Astrocyte (in vitro differentiated cells and primary cell): ENCODE measurements at regions not wholly inside any gene's neighbourhood (a gene's known extent, or its start where the extent isn't known, plus 50 kb on each side); places are given as distances from the start of the nearest gene placed in this dataset.

Experiments
- DNase-seq: peaks from one replicate; pipeline ENCODE4 v3.0.0-alpha.2; 2010; ENCODE audit warnings: low read depth
- FAIRE-seq: peaks from 2 replicates; lab custom pipeline; 2011; peaks lifted over from hg19 to GRCh38; lab: Jason Lieb, UNC
- H2AFZ ChIP-seq: 2 replicates; pipeline ENCODE4 v1.6.0; 2012; ENCODE audit warnings: low read depth, low read length, inconsistent platforms
- H3K27ac ChIP-seq: 2 replicates; pipeline ENCODE4 v1.5.1; 2011; ENCODE audit warnings: low read depth, low read length, inconsistent platforms
- H3K27me3 ChIP-seq: 2 replicates; pipeline ENCODE4 v1.6.0; 2011; ENCODE audit warnings: low read length, inconsistent platforms; ENCODE audit not compliant: insufficient read depth
- H3K36me3 ChIP-seq: 2 replicates; pipeline ENCODE4 v1.5.1; 2011; ENCODE audit warnings: low read length, inconsistent platforms; ENCODE audit not compliant: insufficient read depth
- H3K4me1 ChIP-seq: 2 replicates; pipeline ENCODE4 v1.5.1; 2011; ENCODE audit warnings: low read length, inconsistent platforms; ENCODE audit not compliant: insufficient read depth
- H3K4me2 ChIP-seq: 2 replicates; pipeline ENCODE4 v1.6.0; 2012; ENCODE audit warnings: low read length, inconsistent platforms
- H3K4me3 ChIP-seq: 2 replicates; pipeline ENCODE4 v1.5.1; 2011; ENCODE audit warnings: low read depth, mild to moderate bottlenecking, low read length, inconsistent platforms; ENCODE audit not compliant: insufficient read depth
- H3K79me2 ChIP-seq: 2 replicates; pipeline ENCODE4 v1.6.0; 2012; ENCODE audit warnings: mild to moderate bottlenecking, low read length, inconsistent platforms; ENCODE audit not compliant: insufficient read depth
- H3K9ac ChIP-seq: 2 replicates; pipeline ENCODE4 v1.6.0; 2012; ENCODE audit warnings: mild to moderate bottlenecking, low read length, inconsistent platforms
- H3K9me3 ChIP-seq: 2 replicates; pipeline ENCODE4 v1.5.1; 2012; ENCODE audit warnings: low read depth, mild to moderate bottlenecking, low read length, inconsistent platforms; ENCODE audit not compliant: insufficient read depth
- H4K20me1 ChIP-seq: 2 replicates; pipeline ENCODE4 v1.6.0; 2012; ENCODE audit warnings: low read length, inconsistent platforms; ENCODE audit not compliant: insufficient read depth
- H3K27ac Mint-ChIP-seq: one replicate; pipeline ENCODE4 v1.8.0; 2021; ENCODE audit warnings: mild to moderate bottlenecking, mixed read lengths; ENCODE audit not compliant: unreplicated experiment
- H3K27me3 Mint-ChIP-seq: one replicate; pipeline ENCODE4 v1.8.0; 2021; ENCODE audit warnings: low read depth, mixed read lengths; ENCODE audit not compliant: unreplicated experiment
- H3K36me3 Mint-ChIP-seq: one replicate; pipeline ENCODE4 v1.8.0; 2021; ENCODE audit warnings: low read depth, mixed read lengths; ENCODE audit not compliant: unreplicated experiment
- H3K4me1 Mint-ChIP-seq: one replicate; pipeline ENCODE4 v1.8.0; 2021; ENCODE audit warnings: low read depth, mixed read lengths; ENCODE audit not compliant: unreplicated experiment
- H3K4me3 Mint-ChIP-seq: one replicate; pipeline ENCODE4 v1.8.0; 2021; ENCODE audit warnings: mild to moderate bottlenecking, moderate library complexity, mixed read lengths; ENCODE audit not compliant: unreplicated experiment
- H3K9me3 Mint-ChIP-seq: one replicate; pipeline ENCODE4 v1.8.0; 2021; ENCODE audit warnings: mild to moderate bottlenecking, mixed read lengths; ENCODE audit not compliant: unreplicated experiment
- CTCF ChIP-seq: IDR thresholded peaks from 2 replicates; pipeline ENCODE4 v1.5.1; 2011; ENCODE audit warnings: low read depth, mild to moderate bottlenecking, inconsistent platforms, low read length, moderate library complexity; ENCODE audit not compliant: insufficient read depth
- EZH2 ChIP-seq: IDR thresholded peaks from 2 replicates; pipeline ENCODE4 v1.6.1; 2012; ENCODE audit warnings: mild to moderate bottlenecking, low read length, inconsistent platforms; ENCODE audit not compliant: insufficient read depth

- no peak overlapping the region for H2AFZ ChIP-seq
- no peak overlapping the region for H3K4me3 Mint-ChIP-seq
- H3K36me3 Mint-ChIP-seq: no peaks in the 10 kb centered on the region
- H3K9me3 Mint-ChIP-seq: peaks cover 2% of the 10 kb centered on the region
- no peak overlapping the region for H3K27ac ChIP-seq
- DNase-seq: no peak
- H3K4me2 ChIP-seq: no peak overlapping the region
- no peak overlapping the region for H3K9ac ChIP-seq
- H3K27me3 ChIP-seq: no peaks in the 10 kb centered on the region
- no peaks in the 10 kb centered on the region for H3K27me3 Mint-ChIP-seq
- H3K4me1 ChIP-seq: no peaks in the 10 kb centered on the region
- H3K27ac Mint-ChIP-seq: no peak overlapping the region
- no peak for TF ChIP-seq CTCF
- TF ChIP-seq EZH2: no peak
- H3K4me3 ChIP-seq: no peak overlapping the region
- H3K79me2 ChIP-seq: no peaks in the 10 kb centered on the region
- no peaks in the 10 kb centered on the region for H3K36me3 ChIP-seq
- no peaks in the 10 kb centered on the region for H3K9me3 ChIP-seq
- H3K4me1 Mint-ChIP-seq: peaks cover 5% of the 10 kb centered on the region
- H4K20me1 ChIP-seq: no peaks in the 10 kb centered on the region
- FAIRE-seq: no peak
Measured at GRCh38 chr18:73431620-73432019, 563.8 kb upstream of the NETO1 start.

GRCh38 chr18:73421010-73421409 is 553.2 kb upstream of the NETO1 start:
- Mint-ChIP-seq H3K4me3 (no peak overlapping the region), H3K4me1 (no peaks in the 10 kb centered on the region), H3K27ac (no peak overlapping the region), H3K9me3 (no peaks in the 10 kb centered on the region), H3K27me3 (no peaks in the 10 kb centered on the region), H3K36me3 (no peaks in the 10 kb centered on the region)
- Histone ChIP-seq H3K4me3 (no peak overlapping the region), H3K27me3 (no peaks in the 10 kb centered on the region), H3K27ac (no peak overlapping the region), H3K4me1 (no peaks in the 10 kb centered on the region), H3K36me3 (no peaks in the 10 kb centered on the region), H3K9ac (no peak overlapping the region), H4K20me1 (no peaks in the 10 kb centered on the region), H3K9me3 (no peaks in the 10 kb centered on the region), H3K79me2 (no peaks in the 10 kb centered on the region), H3K4me2 (no peak overlapping the region), H2AFZ (no peak overlapping the region)
- TF ChIP-seq CTCF: no peak
- TF ChIP-seq EZH2: no peak
- DNase-seq: no peak
- no peak for FAIRE-seq

- Histone ChIP-seq H3K4me1 (no peaks in the 10 kb centered on the region), H3K36me3 (no peaks in the 10 kb centered on the region), H3K4me2 (no peak overlapping the region), H4K20me1 (no peaks in the 10 kb centered on the region), H3K9me3 (no peaks in the 10 kb centered on the region), H3K27me3 (no peaks in the 10 kb centered on the region), H3K4me3 (no peak overlapping the region), H3K9ac (no peak overlapping the region), H2AFZ (no peak overlapping the region), H3K79me2 (no peaks in the 10 kb centered on the region), H3K27ac (no peak overlapping the region)
- no peak for DNase-seq
- Mint-ChIP-seq H3K27ac (no peak overlapping the region), H3K9me3 (no peaks in the 10 kb centered on the region), H3K4me3 (no peak overlapping the region), H3K36me3 (no peaks in the 10 kb centered on the region), H3K27me3 (no peaks in the 10 kb centered on the region), H3K4me1 (no peaks in the 10 kb centered on the region)
- FAIRE-seq: no peak
- TF ChIP-seq EZH2: no peak
Measured at GRCh38 chr18:73419531-73419930, 551.7 kb upstream of the NETO1 start.
